ENCODE measurements at regions not wholly inside any gene's neighbourhood (a gene's known extent, or its start where the extent isn't known, plus 50 kb on each side); places are given as distances from the start of the nearest gene placed in this dataset.

DNA sequence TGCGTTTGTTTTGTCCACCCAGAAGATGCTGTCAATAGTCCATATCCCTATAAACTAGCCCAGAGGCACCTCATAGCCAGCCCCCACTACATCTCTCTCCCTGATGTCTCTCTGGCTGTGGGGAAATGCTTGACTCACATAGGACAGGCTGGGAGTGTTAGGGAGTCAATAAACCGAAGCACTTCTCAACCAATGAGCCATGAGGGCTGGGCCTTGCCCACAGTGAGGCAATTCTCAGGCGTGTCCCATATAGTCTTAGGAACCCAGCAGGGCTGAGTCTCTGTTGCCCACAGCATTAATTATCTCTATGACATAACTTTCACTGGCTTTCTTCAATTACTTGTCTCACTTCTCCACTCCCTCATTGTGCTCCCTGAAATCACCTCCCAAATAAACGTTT is 387.3 kb upstream of the CDH11 start (continued):
- TF ChIP-seq ZNF407 (CRISPR knock-in tag; IDR thresholded peaks at IDR 0.05; ENCODE audit: not compliant biosample characterization) (no peak), ZNF225 (CRISPR knock-in tag; IDR thresholded peaks at IDR 0.05) (no peak), HIVEP1 (CRISPR knock-in tag; IDR thresholded peaks at IDR 0.05) (no peak), ZSCAN21 (CRISPR knock-in tag; IDR thresholded peaks at IDR 0.05; ENCODE audit: borderline replicate concordance) (no peak), SRSF9 (IDR thresholded peaks at IDR 0.05; ENCODE audit: borderline replicate concordance, insufficient read depth, low read depth, low read length, poor library complexity, severe bottlenecking) (no peak), THAP9 (CRISPR knock-in tag; IDR thresholded peaks at IDR 0.05; ENCODE audit: borderline replicate concordance) (no peak)
